Keratinocyte (primary cell): ENCODE measurements at regions not wholly inside any gene's neighbourhood (a gene's known extent, or its start where the extent isn't known, plus 50 kb on each side); places are given as distances from the start of the nearest gene placed in this dataset.

Experiments used
- DNase-seq: peaks from one replicate; pipeline ENCODE4 v3.0.0-alpha.2; 2011; ENCODE audit warnings: low read depth, missing footprints, low spot score
- FAIRE-seq: peaks from 2 replicates; lab custom pipeline; 2011; peaks lifted over from hg19 to GRCh38; lab: Jason Lieb, UNC
- H2AFZ ChIP-seq: 2 replicates; pipeline ENCODE4 v1.6.0; 2012; ENCODE audit warnings: low read length, control low read depth, inconsistent platforms; ENCODE audit not compliant: control insufficient read depth
- H3K27ac ChIP-seq: 2 replicates; pipeline ENCODE4 v1.5.1; 2011; ENCODE audit warnings: low read length; ENCODE audit not compliant: control insufficient read depth, insufficient read depth
- H3K27me3 ChIP-seq: 3 replicates; pipeline ENCODE4 v1.6.0; 2011; ENCODE audit warnings: low read length; ENCODE audit not compliant: control insufficient read depth, insufficient read depth; ENCODE audit errors: extremely low read depth
- H3K36me3 ChIP-seq, 2 experiments: 2 replicates in 1 of 2; 3 replicates in 1 of 2; pipeline ENCODE4 v1.5.1; 2011; ENCODE audit warnings: low read length in 2 of 2, mild to moderate bottlenecking in 1 of 2; ENCODE audit not compliant: control insufficient read depth in 2 of 2, insufficient read depth in 2 of 2; ENCODE audit errors: extremely low read depth in 1 of 2
- H3K4me1 ChIP-seq: 3 replicates; pipeline ENCODE4 v1.5.1; 2011; ENCODE audit warnings: low read length; ENCODE audit not compliant: control insufficient read depth, insufficient read depth; ENCODE audit errors: extremely low read depth
- H3K4me2 ChIP-seq: 3 replicates; pipeline ENCODE4 v1.6.0; 2011; ENCODE audit warnings: low read depth, low read length; ENCODE audit not compliant: control insufficient read depth, insufficient read depth; ENCODE audit errors: extremely low read depth
- H3K4me3 ChIP-seq, 3 experiments: fragments of 200-600 bp in 1 of 3; sonication (generic) in 1 of 3; 2 replicates in 2 of 3; 3 replicates in 1 of 3; pipeline ENCODE4 v1.5.1; 2011 to 2016; ENCODE audit warnings: low read length in 3 of 3, mild to moderate bottlenecking in 3 of 3, control low read depth in 2 of 3, inconsistent platforms in 1 of 3, low read depth in 1 of 3, mixed read lengths in 1 of 3, mixed run types in 1 of 3, moderate library complexity in 1 of 3; ENCODE audit not compliant: control insufficient read depth in 2 of 3, insufficient read depth in 2 of 3; ENCODE audit errors: extremely low read depth in 1 of 3
- H3K79me2 ChIP-seq: 2 replicates; pipeline ENCODE4 v1.6.0; 2012; ENCODE audit warnings: low read length; ENCODE audit not compliant: control insufficient read depth, insufficient read depth
- H3K9ac ChIP-seq: 3 replicates; pipeline ENCODE4 v1.6.0; 2011; ENCODE audit warnings: low read length; ENCODE audit not compliant: control insufficient read depth, insufficient read depth; ENCODE audit errors: extremely low read depth
- H3K9me1 ChIP-seq: 3 replicates; pipeline ENCODE4 v1.6.0; 2011; ENCODE audit warnings: low read length; ENCODE audit not compliant: control insufficient read depth, insufficient read depth; ENCODE audit errors: extremely low read depth
- H3K9me3 ChIP-seq: 2 replicates; pipeline ENCODE4 v1.5.1; 2012; ENCODE audit warnings: low read depth, low read length; ENCODE audit not compliant: control insufficient read depth
- H4K20me1 ChIP-seq: 3 replicates; pipeline ENCODE4 v1.6.0; 2011; ENCODE audit warnings: low read length; ENCODE audit not compliant: control insufficient read depth, insufficient read depth; ENCODE audit errors: extremely low read depth
- EZH2 ChIP-seq: IDR thresholded peaks from one replicate; pipeline ENCODE4 v1.6.1; 2012; ENCODE audit warnings: inconsistent platforms, mild to moderate bottlenecking, low read length, moderate library complexity
- dilution Hi-C: fragments of 300-500 bp; cut with MboI; formaldehyde crosslinking; loops from one replicate; pipeline ENCODE4 v1.7.0; 2020; ENCODE audit warnings: low sequenced_read_pairs; ENCODE audit not compliant: extremely low pct_ligation_motif_present
- TF ChIP-seq, protein P1 (sequence below), 3 experiments: IDR thresholded peaks in 1 of 3; conservative IDR thresholded peaks in 1 of 3; optimal IDR thresholded peaks in 1 of 3; 2 replicates in 2 of 3; 3 replicates in 1 of 3; pipeline versions ENCODE3 to v1.5.1; 2011; ENCODE audit warnings: low read length in 3 of 3, mild to moderate bottlenecking in 3 of 3, moderate library complexity in 2 of 3, control low read depth in 1 of 3, inconsistent platforms in 1 of 3; ENCODE audit not compliant: insufficient read depth in 2 of 3; ENCODE audit errors: extremely low read depth in 1 of 3

- Histone ChIP-seq H3K4me1 (no peaks in the 10 kb centered on the region), H2AFZ (no peak overlapping the region), H3K27me3 (peaks cover 41% of the 10 kb centered on the region), H3K9ac (no peak overlapping the region), H3K4me2 (no peak overlapping the region), H3K9me3 (no peaks in the 10 kb centered on the region), H3K4me3 (no peak overlapping the region), H4K20me1 (no peaks in the 10 kb centered on the region), H3K36me3 (no peaks in the 10 kb centered on the region), H3K27ac (no peak overlapping the region), H3K9me1 (no peaks in the 10 kb centered on the region), H3K79me2 (no peaks in the 10 kb centered on the region)
- TF ChIP-seq EZH2, result no peak
- TF ChIP-seq, protein P1, sequence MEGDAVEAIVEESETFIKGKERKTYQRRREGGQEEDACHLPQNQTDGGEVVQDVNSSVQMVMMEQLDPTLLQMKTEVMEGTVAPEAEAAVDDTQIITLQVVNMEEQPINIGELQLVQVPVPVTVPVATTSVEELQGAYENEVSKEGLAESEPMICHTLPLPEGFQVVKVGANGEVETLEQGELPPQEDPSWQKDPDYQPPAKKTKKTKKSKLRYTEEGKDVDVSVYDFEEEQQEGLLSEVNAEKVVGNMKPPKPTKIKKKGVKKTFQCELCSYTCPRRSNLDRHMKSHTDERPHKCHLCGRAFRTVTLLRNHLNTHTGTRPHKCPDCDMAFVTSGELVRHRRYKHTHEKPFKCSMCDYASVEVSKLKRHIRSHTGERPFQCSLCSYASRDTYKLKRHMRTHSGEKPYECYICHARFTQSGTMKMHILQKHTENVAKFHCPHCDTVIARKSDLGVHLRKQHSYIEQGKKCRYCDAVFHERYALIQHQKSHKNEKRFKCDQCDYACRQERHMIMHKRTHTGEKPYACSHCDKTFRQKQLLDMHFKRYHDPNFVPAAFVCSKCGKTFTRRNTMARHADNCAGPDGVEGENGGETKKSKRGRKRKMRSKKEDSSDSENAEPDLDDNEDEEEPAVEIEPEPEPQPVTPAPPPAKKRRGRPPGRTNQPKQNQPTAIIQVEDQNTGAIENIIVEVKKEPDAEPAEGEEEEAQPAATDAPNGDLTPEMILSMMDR (optimal IDR thresholded peaks at IDR 0.05 in 1 of 3, IDR thresholded peaks at IDR 0.05 in 1 of 3, conservative IDR thresholded peaks at IDR 0.05 in 1 of 3; ENCODE audit: extremely low read depth in 1 of 3, insufficient read depth in 2 of 3, low read length in 3 of 3), result no peak
- DNase-seq (no peak), FAIRE-seq (no peak)
- dilution Hi-C loops, result no loop called here
Measured at GRCh38 chr15:70449311-70450141, 313.8 kb downstream of the UACA start.

DNA sequence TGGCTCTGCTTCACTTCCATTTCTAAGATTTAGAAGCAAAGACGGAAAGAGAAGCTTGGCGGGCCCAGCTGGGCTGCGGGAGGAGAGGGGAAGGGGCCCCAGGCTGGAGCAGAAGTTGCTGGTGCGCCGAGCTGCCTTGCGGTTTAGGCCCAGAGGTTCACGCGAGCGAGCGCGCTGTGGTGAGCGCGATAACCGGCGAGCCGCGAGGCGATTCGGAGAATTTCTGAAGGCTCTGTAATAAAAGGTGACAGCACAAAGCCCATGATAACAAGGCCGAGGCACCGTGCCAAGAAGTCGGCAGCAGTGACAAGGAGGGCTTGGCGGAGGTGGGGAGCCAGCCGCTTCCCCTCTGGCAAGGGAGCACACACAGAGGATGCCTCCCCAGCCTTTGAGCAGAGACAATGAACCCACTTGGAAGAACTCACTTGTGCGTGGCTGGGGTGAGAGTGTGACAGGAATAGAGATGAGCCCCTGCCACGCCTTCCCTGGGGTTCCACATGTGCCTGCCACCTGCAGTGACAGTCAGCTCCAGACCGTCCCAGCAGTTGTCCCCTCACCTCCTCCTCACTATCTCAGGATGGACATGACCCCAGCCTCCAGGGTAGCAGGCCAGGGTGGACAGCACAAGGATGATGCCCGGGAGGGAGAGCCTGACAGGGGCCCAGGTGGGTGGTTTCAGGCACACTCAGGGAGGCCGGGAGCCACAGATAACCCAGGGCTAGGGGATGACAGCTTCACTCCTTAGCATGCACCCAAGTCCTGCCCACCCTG lies 315.2 kb downstream of the UACA start:
- H3K4me1 ChIP-seq, result no peaks in the 10 kb centered on the region
- dilution Hi-C loops, result no loop called here
- no peak overlapping the region for H3K4me2 ChIP-seq
- FAIRE-seq (no peak), DNase-seq (no peak)
- peaks cover 55% of the 10 kb centered on the region for H3K27me3 ChIP-seq
- H4K20me1 ChIP-seq, result no peaks in the 10 kb centered on the region
- H3K36me3 ChIP-seq, result no peaks in the 10 kb centered on the region
- TF ChIP-seq, protein P1 (optimal IDR thresholded peaks at IDR 0.05 in 1 of 3, IDR thresholded peaks at IDR 0.05 in 1 of 3, conservative IDR thresholded peaks at IDR 0.05 in 1 of 3; ENCODE audit: extremely low read depth in 1 of 3, insufficient read depth in 2 of 3, low read length in 3 of 3), result no peak
- no peak for TF ChIP-seq EZH2
- no peaks in the 10 kb centered on the region for H3K79me2 ChIP-seq
- no peak overlapping the region for H3K9ac ChIP-seq
- H3K9me1 ChIP-seq, result no peaks in the 10 kb centered on the region
- no peaks in the 10 kb centered on the region for H3K9me3 ChIP-seq
- H3K27ac ChIP-seq, result no peak overlapping the region
- no peak overlapping the region for H2AFZ ChIP-seq
- no peak overlapping the region for H3K4me3 ChIP-seq
